Endothelial cell of umbilical vein (primary cell): ENCODE measurements at regions not wholly inside any gene's neighbourhood (a gene's known extent, or its start where the extent isn't known, plus 50 kb on each side); places are given as distances from the start of the nearest gene placed in this dataset. TPM values are rescaled to one million over a fixed set of nuclear protein-coding genes. Genes with fewer than 3 reads are reported as not detected.

Experiments used
- small RNA-seq: library from RNA; depleted of rRNA; stranded (forward); fragments of <200 nt; gene quantifications from one replicate; pipeline ENCODE3, GENCODE V24; 2012; ENCODE audit warnings: low replicate concordance, low read depth; ENCODE audit not compliant: insufficient read depth, insufficient read length

Small RNA genes lying in the stretch of these regions (small RNA-seq; reads per million reads assigned to genes)
- not detected for gene AL359999.1
